ENCODE measurements at regions not wholly inside any gene's neighbourhood (a gene's known extent, or its start where the extent isn't known, plus 50 kb on each side); places are given as distances from the start of the nearest gene placed in this dataset.

- 97% methylated on average over 1 of the region's 1 CpG for WGBS (ENCODE audit: low lambda C conversion rate)
- in situ Hi-C loops (cut with HindIII; ENCODE audit: extremely low pct_ligation_motif_present, low pct_unique_long_range_greater_than_20kb): no loop called here
- no peak for FAIRE-seq
- H3K4me2 ChIP-seq (ENCODE audit: low read depth, low read length): no peak overlapping the region
- no peaks in the 10 kb centered on the region for H3K36me3 ChIP-seq (replicated peaks in 1 of 2; ENCODE audit: control insufficient read depth in 1 of 2, insufficient read depth in 2 of 2, low read length in 2 of 2)
- ChIA-PET CTCF (ENCODE audit: low intra/inter-chr PET ratio, low total read pairs) (no interaction called here), POLR2A (interaction anchor here (1.1 kb wide), 1 partner anchor 10 kb away, joined by 6 read pairs; no protein-coding TSS in a partner anchor)
- H2AFZ ChIP-seq (ENCODE audit: low read length): no peak overlapping the region
- no peak for ATAC-seq
- intact Hi-C loops (cut with micrococcal nuclease; ENCODE audit: unreplicated experiment): no loop called here
- no peaks in the 10 kb centered on the region for H4K20me1 ChIP-seq (ENCODE audit: insufficient read depth, low read length)
- peaks cover 12% of the 10 kb centered on the region; the same call in 1 of the 2 replicates for H3K9me3 ChIP-seq (ENCODE audit: low read length)
- H3K4me3 ChIP-seq (replicated peaks in 1 of 3; ENCODE audit: insufficient read depth in 1 of 3, low read depth in 2 of 3, low read length in 3 of 3): no peak overlapping the region
- H3K27me3 ChIP-seq (ENCODE audit: control insufficient read depth in 1 of 2, insufficient read depth in 2 of 2, low read length in 2 of 2): no peaks in the 10 kb centered on the region
- DNase-seq (ENCODE audit: low spot score): no peak
- H3K27ac ChIP-seq (ENCODE audit: extremely low read length, insufficient read depth, low read length): no peak overlapping the region
- TF ChIP-seq ZNF225 (CRISPR knock-in tag; IDR thresholded peaks at IDR 0.05): no peak
- no peak for TF ChIP-seq ZNF543 (CRISPR knock-in tag; IDR thresholded peaks at IDR 0.05)
- no peak for TF ChIP-seq ZBTB34 (CRISPR knock-in tag; IDR thresholded peaks at IDR 0.05)
- TF ChIP-seq HNRNPK (IDR thresholded peaks at IDR 0.05; ENCODE audit: low read depth, low read length, poor library complexity, severe bottlenecking): peak; percentile 95
- H3K4me1 ChIP-seq (ENCODE audit: insufficient read depth, low read length): 0 out of 2 replicates have a peak, but pooled peaks cover 5% of the 10 kb centered on the region
- H3K9ac ChIP-seq (ENCODE audit: insufficient read depth, low read depth, low read length): no peak overlapping the region
- no peaks in the 10 kb centered on the region for H3K79me2 ChIP-seq (ENCODE audit: insufficient read depth, low read length)
- no TSS peak for BruUV-seq (replicated peaks)
Observed at GRCh38 chr7:16999541-17000267, 117.9 kb upstream of the AGR3 start.

- H3K9ac ChIP-seq (ENCODE audit: insufficient read depth, low read depth, low read length): no peak overlapping the region
- 94% methylated on average over 4 of the region's 4 CpGs for WGBS (ENCODE audit: low lambda C conversion rate)
- no peaks in the 10 kb centered on the region for H3K9me3 ChIP-seq (ENCODE audit: low read length)
- no peak overlapping the region for H3K4me3 ChIP-seq (replicated peaks in 1 of 3; ENCODE audit: insufficient read depth in 1 of 3, low read depth in 2 of 3, low read length in 3 of 3)
- ATAC-seq (no peak), FAIRE-seq (no peak), DNase-seq (ENCODE audit: low spot score) (no peak)
- H3K4me1 ChIP-seq (ENCODE audit: insufficient read depth, low read length): peaks cover 9% of the 10 kb centered on the region
- no TSS peak for BruUV-seq (replicated peaks)
- H3K79me2 ChIP-seq (ENCODE audit: insufficient read depth, low read length): no peaks in the 10 kb centered on the region
- no peak overlapping the region for H3K27ac ChIP-seq (ENCODE audit: extremely low read length, insufficient read depth, low read length)
- no peaks in the 10 kb centered on the region for H3K27me3 ChIP-seq (ENCODE audit: control insufficient read depth in 1 of 2, insufficient read depth in 2 of 2, low read length in 2 of 2)
- ChIA-PET CTCF (ENCODE audit: low intra/inter-chr PET ratio, low total read pairs) (no interaction called here), POLR2A (no interaction called here)
- no peak overlapping the region for H3K4me2 ChIP-seq (ENCODE audit: low read depth, low read length)
- intact Hi-C loops (cut with micrococcal nuclease; ENCODE audit: unreplicated experiment): no loop called here
- H3K36me3 ChIP-seq (replicated peaks in 1 of 2; ENCODE audit: control insufficient read depth in 1 of 2, insufficient read depth in 2 of 2, low read length in 2 of 2): no peaks in the 10 kb centered on the region
- H2AFZ ChIP-seq (ENCODE audit: low read length): no peak overlapping the region
- in situ Hi-C loops (cut with HindIII; ENCODE audit: extremely low pct_ligation_motif_present, low pct_unique_long_range_greater_than_20kb): no loop called here
- TF ChIP-seq KDM5A (IDR thresholded peaks at IDR 0.05; ENCODE audit: borderline replicate concordance, low read length) (no peak), MIER2 (CRISPR knock-in tag; IDR thresholded peaks at IDR 0.05) (no peak), KLF6 (CRISPR knock-in tag; IDR thresholded peaks at IDR 0.05) (no peak), GTF3A (CRISPR knock-in tag; conservative IDR thresholded peaks at IDR 0.05) (no peak)
- H4K20me1 ChIP-seq (ENCODE audit: insufficient read depth, low read length): no peaks in the 10 kb centered on the region
Observed at GRCh38 chr7:17005271-17005670, 123.5 kb upstream of the AGR3 start.

All from HepG2 (cell line).